ENCODE measurements at regions not wholly inside any gene's neighbourhood (a gene's known extent, or its start where the extent isn't known, plus 50 kb on each side); places are given as distances from the start of the nearest gene placed in this dataset.
"Not testable (repeated sequence)": the region's sequence is repeated elsewhere in the genome, so short reads cannot be mapped to it uniquely, and the experiment has no call there.

DNA sequence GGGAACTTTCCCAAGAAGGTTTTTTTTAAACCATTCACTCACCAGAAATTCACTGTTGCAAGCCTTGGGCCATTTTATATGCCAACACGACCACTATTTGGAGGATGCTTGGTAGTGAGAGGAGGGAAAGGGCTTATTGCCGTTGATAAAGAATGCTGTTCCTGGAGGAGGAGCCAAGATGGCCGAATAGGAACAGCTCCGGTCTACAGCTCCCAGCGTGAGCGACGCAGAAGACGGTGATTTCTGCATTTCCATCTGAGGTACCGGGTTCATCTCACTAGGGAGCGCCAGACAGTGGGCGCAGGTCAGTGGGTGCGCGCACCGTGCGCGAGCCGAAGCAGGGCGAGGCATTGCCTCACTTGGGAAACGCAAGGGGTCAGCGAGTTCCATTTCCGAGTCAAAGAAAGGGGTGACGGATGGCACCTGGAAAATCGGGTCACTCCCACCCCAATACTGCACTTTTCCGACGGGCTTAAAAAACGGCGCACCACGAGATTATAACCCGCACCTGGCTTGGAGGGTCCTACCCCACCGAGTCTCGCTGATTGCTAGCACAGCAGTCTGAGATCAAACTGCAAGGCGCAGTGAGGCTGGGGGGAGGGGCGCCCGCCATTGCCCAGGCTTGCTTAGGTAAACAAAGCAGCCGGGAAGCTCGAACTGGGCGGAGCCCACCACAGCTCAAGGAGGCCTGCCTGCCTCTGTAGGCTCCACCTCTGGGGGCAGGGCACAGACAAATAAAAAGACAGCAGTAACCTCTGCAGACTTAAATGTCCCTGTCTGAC, 408.1 kb upstream of the NFE2L3 start:
- H3K4me3 ChIP-seq (ENCODE audit: low read depth, low read length); DNase-seq (ENCODE audit: extremely low spot score); H3K27ac ChIP-seq (ENCODE audit: low read depth); H3K4me1 ChIP-seq (ENCODE audit: insufficient read depth); H3K36me3 ChIP-seq (ENCODE audit: insufficient read depth): not testable (repeated sequence)
- WGBS, result 89% methylated on average over 19 of the region's 37 CpGs

DNA sequence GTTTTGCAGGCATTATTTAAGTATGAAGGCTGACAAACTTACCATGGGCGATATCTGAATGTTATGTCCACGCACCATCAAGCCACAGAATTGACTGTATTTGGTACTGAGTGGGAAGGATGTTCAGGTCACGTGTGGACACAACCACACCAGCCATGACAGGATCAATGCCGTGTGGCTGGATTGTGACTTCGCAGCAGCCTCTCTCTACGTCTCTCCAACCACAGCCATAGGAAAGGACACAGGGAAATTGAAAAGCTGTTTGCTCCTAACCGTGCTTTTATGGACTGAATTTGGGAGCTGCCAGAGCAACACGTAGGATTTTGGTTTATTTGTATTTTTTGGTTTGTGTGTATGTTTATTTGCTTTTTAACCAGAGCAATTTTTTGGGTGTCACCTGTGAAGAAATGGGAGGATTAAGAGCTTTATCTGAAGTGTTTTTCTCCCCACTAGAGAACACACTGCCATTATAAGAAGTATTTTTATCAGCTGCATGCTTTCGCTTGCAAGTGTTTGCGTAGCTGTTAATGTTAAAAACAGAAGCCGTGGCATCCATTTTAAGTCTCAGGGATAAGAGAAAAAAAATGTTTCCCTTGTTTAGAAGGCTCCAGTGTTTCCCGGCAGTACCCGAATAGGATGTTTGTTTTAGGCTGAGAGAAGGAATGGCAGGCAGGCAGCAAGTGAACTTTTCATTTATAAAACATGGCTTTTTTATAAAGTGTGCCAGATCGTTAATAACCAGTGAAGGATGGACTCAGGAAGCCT, 401.1 kb upstream of the NFE2L3 start:
- no peaks in the 10 kb centered on the region for H3K36me3 ChIP-seq (ENCODE audit: insufficient read depth)
- H3K4me1 ChIP-seq (ENCODE audit: insufficient read depth), result no peaks in the 10 kb centered on the region
- DNase-seq (ENCODE audit: extremely low spot score), result no peak
- peak overlapping the region; percentile 42 for H3K27ac ChIP-seq (ENCODE audit: low read depth)
- WGBS, result 44% methylated on average over 14 of the region's 14 CpGs
- H3K4me3 ChIP-seq (ENCODE audit: low read depth, low read length), result no peak overlapping the region

- no peak for DNase-seq (ENCODE audit: extremely low spot score)
- Histone ChIP-seq H3K36me3 (ENCODE audit: insufficient read depth) (no peaks in the 10 kb centered on the region), H3K4me3 (ENCODE audit: low read depth, low read length) (no peak overlapping the region), H3K27ac (ENCODE audit: low read depth) (peak overlapping the region; percentile 50), H3K4me1 (ENCODE audit: insufficient read depth) (no peaks in the 10 kb centered on the region)
- 65% methylated on average over 5 of the region's 5 CpGs for WGBS
Observed at GRCh38 chr7:25752154-25752553, 399.8 kb upstream of the NFE2L3 start.

DNA sequence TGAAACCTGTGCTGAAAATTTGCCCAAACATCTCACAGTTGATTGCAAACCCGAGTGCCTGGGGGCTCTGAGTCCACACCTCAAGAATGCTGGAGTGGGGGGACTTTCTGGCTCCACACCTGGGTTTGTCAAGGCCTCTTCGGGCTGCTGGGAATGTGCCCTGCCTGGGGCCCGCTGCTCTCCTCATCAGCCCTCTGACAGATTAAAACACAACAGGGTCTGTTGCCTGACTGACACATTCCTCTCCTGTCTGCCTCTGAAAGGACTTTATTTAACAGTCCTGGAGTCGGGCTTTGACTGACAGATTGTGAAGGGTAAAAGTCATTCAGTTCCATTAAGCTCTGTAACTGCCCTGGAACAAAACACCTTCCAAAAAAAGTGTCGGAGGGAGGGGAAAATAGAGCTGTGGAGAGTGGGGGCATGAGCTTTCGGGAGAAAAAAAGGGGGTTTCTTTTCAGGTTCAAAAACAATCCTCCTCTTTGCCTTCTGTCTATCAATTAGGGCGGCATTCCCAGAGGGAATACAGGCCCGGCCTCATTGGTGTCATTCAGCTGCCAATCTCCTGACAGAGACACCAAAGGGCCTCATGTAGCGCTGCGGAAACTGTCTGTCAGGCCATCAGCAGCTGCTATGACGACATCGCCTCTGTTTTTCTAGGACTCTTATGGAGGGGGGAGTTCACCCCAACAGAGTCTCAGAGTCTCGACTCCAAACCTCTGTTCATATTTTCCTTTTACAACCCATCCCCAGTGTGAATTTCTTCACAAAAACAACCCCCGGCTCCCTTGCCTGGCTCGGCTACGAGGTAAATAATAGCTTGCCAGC, 398.8 kb upstream of the NFE2L3 start:
- H3K27ac ChIP-seq (ENCODE audit: low read depth), result no peak overlapping the region
- WGBS, result 89% methylated on average over 16 of the region's 16 CpGs

DNA sequence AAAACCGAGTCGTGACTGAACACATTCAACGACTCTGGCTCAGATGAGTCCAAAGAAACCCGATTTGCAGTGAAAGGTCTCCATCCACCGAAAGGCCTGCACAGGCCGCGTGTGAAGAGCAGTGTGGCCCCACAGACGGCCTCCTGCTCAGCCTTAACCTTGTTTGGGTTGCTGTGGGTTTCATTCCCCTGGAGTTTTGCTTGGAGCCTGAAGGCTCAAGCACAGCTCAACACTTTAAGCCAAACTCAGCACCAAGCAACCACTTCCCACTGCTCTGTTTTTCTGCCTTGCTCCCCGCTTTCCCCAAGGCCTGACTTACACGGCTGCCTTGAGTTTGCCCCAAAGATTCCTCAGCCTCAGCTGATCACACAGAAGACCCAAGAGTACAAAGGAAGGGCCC, 398.2 kb upstream of the NFE2L3 start:
- Histone ChIP-seq H3K27ac (ENCODE audit: low read depth) (no peak overlapping the region), H3K36me3 (ENCODE audit: insufficient read depth) (no peaks in the 10 kb centered on the region), H3K4me3 (ENCODE audit: low read depth, low read length) (no peak overlapping the region), H3K4me1 (ENCODE audit: insufficient read depth) (no peaks in the 10 kb centered on the region)
- 95% methylated on average over 10 of the region's 10 CpGs for WGBS
- no peak for DNase-seq (ENCODE audit: extremely low spot score)

More for the DNA sequence above, 398.8 kb upstream of the NFE2L3 start:
- no peak overlapping the region for H3K4me3 ChIP-seq (ENCODE audit: low read depth, low read length)
- DNase-seq (ENCODE audit: extremely low spot score), result no peak
- H3K4me1 ChIP-seq (ENCODE audit: insufficient read depth), result no peaks in the 10 kb centered on the region
- no peaks in the 10 kb centered on the region for H3K36me3 ChIP-seq (ENCODE audit: insufficient read depth)

- Histone ChIP-seq H3K4me1 (ENCODE audit: insufficient read depth) (no peaks in the 10 kb centered on the region), H3K4me3 (ENCODE audit: low read depth, low read length) (no peak overlapping the region), H3K36me3 (ENCODE audit: insufficient read depth) (no peaks in the 10 kb centered on the region), H3K27ac (ENCODE audit: low read depth) (no peak overlapping the region)
- no peak for DNase-seq (ENCODE audit: extremely low spot score)
- 73% methylated on average over 7 of the region's 7 CpGs for WGBS
Observed at GRCh38 chr7:25754333-25754732, 397.7 kb upstream of the NFE2L3 start.

DNA sequence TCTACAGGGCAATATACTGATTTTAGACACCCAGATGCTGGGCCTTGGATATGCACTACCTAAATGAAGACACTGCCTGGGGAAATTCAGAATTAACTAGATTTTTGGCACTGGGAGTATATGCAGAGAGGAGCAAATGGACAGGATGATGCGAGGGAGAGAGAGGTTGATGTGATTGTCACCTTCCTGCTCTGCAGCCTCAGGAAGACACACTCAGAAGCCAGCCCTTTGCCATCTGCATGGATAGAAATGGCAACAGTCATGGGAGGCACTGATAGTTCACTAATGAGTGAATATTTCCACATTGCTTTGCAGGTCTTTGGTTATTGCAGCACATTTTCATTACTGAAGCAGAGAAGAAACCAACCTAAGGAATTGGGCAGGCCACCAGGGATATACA, 397.2 kb upstream of the NFE2L3 start:
- no peak for DNase-seq (ENCODE audit: extremely low spot score)
- Histone ChIP-seq H3K36me3 (ENCODE audit: insufficient read depth) (no peaks in the 10 kb centered on the region), H3K4me1 (ENCODE audit: insufficient read depth) (no peaks in the 10 kb centered on the region), H3K27ac (ENCODE audit: low read depth) (peak overlapping the region; percentile 32), H3K4me3 (ENCODE audit: low read depth, low read length) (no peak overlapping the region)
- 97% methylated on average over 1 of the region's 1 CpG for WGBS

DNA sequence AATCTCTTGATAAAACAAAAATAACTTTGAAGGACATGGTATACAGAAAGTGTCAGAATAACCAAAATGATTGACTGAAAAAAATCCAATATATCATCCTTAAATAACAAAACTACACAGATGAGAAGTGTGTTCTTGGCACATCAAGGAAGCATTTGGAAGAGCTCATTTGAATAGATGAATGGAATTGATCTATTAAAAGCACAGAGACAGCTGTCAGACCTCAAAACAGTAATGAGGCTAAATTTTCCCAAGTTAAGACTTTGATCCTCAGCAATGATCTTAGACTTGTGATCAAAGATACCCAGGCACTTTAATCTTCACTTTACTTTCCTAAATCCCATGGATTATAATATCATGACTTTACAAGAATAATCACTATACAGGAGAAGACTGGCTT, 395.4 kb upstream of the NFE2L3 start:
- Histone ChIP-seq H3K27ac (ENCODE audit: low read depth) (no peak overlapping the region), H3K4me1 (ENCODE audit: insufficient read depth) (no peaks in the 10 kb centered on the region), H3K4me3 (ENCODE audit: low read depth, low read length) (no peak overlapping the region), H3K36me3 (ENCODE audit: insufficient read depth) (no peaks in the 10 kb centered on the region)
- DNase-seq (ENCODE audit: extremely low spot score), result no peak

DNA sequence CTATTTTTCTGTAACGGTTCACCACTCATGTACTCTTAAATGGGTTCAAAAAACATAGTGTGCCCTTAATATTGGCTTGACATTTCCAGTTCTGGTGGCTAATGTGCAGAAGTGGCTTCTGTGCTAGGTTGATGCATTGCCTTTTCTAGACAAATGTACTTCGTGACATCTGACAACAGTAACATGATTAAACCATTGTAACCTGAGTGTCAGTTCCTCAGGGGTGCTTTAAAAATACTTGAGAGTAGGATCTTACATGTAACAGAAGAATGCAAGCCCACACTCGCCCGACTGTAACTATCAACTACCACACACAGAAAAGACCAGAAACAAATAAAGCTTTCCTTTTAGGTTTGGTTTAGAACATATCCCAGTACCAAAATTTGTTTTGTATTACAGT, 393.4 kb upstream of the NFE2L3 start:
- 86% methylated on average over 4 of the region's 4 CpGs for WGBS
- H3K4me3 ChIP-seq (ENCODE audit: low read depth, low read length), result no peak overlapping the region
- H3K36me3 ChIP-seq (ENCODE audit: insufficient read depth), result no peaks in the 10 kb centered on the region
- no peaks in the 10 kb centered on the region for H3K4me1 ChIP-seq (ENCODE audit: insufficient read depth)
- DNase-seq (ENCODE audit: extremely low spot score), result peak; percentile 37
- H3K27ac ChIP-seq (ENCODE audit: low read depth), result no peak overlapping the region

DNA sequence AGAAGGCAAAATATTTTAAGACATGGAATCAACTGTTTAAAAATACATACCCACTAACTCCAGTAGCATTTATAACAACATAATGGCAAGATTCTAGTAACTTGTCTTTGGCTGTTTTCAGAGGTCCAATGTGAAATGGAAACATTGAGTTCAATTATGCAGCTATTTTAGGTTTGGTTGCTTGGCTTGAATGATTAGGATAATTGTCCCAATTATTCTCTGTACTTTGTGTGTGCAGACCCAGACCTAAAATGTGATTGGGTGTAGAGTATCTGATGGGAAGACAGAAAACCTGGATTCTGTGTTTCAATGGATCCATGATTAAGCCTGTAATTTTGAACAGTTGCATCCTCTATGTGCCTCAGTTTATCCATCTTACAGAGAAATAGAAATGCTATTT, 392.7 kb upstream of the NFE2L3 start:
- no peak overlapping the region for H3K4me3 ChIP-seq (ENCODE audit: low read depth, low read length)
- no peak for DNase-seq (ENCODE audit: extremely low spot score)
- no peaks in the 10 kb centered on the region for H3K4me1 ChIP-seq (ENCODE audit: insufficient read depth)
- H3K27ac ChIP-seq (ENCODE audit: low read depth), result no peak overlapping the region
- no peaks in the 10 kb centered on the region for H3K36me3 ChIP-seq (ENCODE audit: insufficient read depth)

DNA sequence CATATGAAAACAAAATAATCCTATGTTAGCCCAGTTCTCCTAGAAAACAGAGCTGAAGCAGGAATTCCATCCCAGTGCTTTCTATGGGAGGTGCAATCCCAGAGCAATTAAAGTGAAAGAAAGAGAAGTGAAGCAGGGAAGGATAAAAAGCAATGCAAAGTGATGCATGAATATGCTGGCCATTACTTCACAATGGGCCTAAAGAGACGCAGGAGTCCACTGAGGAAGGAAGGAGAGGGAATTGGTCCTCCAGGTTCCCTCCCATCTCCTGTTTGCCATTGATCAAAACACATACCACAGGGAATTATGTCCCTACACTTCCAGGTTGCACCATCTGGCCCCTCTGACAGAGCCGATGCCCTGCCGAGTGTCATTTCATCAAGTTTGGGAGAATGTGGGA, 392.2 kb upstream of the NFE2L3 start:
- no peak overlapping the region for H3K4me3 ChIP-seq (ENCODE audit: low read depth, low read length)
- no peaks in the 10 kb centered on the region for H3K4me1 ChIP-seq (ENCODE audit: insufficient read depth)
- H3K36me3 ChIP-seq (ENCODE audit: insufficient read depth), result no peaks in the 10 kb centered on the region
- no peak overlapping the region for H3K27ac ChIP-seq (ENCODE audit: low read depth)
- DNase-seq (ENCODE audit: extremely low spot score), result no peak
- 87% methylated on average over 3 of the region's 3 CpGs for WGBS

- no peak overlapping the region for H3K27ac ChIP-seq (ENCODE audit: low read depth)
- no peaks in the 10 kb centered on the region for H3K4me1 ChIP-seq (ENCODE audit: insufficient read depth)
- no peaks in the 10 kb centered on the region for H3K36me3 ChIP-seq (ENCODE audit: insufficient read depth)
- DNase-seq (ENCODE audit: extremely low spot score), result no peak
- no peak overlapping the region for H3K4me3 ChIP-seq (ENCODE audit: low read depth, low read length)
- 68% methylated on average over 12 of the region's 12 CpGs for WGBS
Observed at GRCh38 chr7:25762511-25763462, 389.2 kb upstream of the NFE2L3 start.

DNA sequence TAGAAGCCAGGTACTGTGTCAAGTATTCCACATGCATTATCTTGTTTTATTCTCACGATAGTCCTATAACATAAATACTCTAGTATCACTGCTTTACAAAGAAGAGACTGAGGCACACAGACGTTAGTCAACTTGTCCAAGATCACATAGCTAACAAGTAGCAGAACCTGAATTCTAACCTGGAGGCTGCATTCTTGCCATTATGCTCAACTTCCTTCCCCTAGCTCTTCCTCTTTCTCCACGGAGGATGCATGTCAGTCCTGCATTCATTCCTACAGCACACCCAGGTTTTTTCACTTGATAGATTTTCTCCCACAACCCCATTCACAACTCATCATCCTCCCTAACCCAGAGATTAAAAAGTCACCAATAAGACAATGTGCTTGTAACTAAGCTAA, 388.5 kb upstream of the NFE2L3 start:
- no peaks in the 10 kb centered on the region for H3K4me1 ChIP-seq (ENCODE audit: insufficient read depth)
- no peak for DNase-seq (ENCODE audit: extremely low spot score)
- WGBS, result 56% methylated on average over 3 of the region's 3 CpGs

More for the DNA sequence above, 388.5 kb upstream of the NFE2L3 start:
- H3K36me3 ChIP-seq (ENCODE audit: insufficient read depth), result no peaks in the 10 kb centered on the region
- H3K4me3 ChIP-seq (ENCODE audit: low read depth, low read length), result no peak overlapping the region
- no peak overlapping the region for H3K27ac ChIP-seq (ENCODE audit: low read depth)

All from urinary bladder (tissue), 3 donors.